HEK293 (cell line): ENCODE measurements at regions not wholly inside any gene's neighbourhood (a gene's known extent, or its start where the extent isn't known, plus 50 kb on each side); places are given as distances from the start of the nearest gene placed in this dataset.

Experiments used
- CTCF ChIA-PET: fragments of 350-600 bp; formaldehyde crosslinking; extraction: SDS; loops from one replicate; lab custom pipeline; 2021; ENCODE audit warnings: antibody characterized with exemption; lab: Yijun Ruan, JAX
- POLR2A ChIA-PET: fragments of 300-600 bp; formaldehyde crosslinking; extraction: SDS; loops from one replicate; lab custom pipeline; 2020; ENCODE audit warnings: antibody characterized with exemption, inconsistent platforms; lab: Yijun Ruan, JAX
- H3K27ac ChIP-seq: fragments of 200-500 bp; sonication (Bioruptor generic); 2 replicates; pipeline ENCODE4 v1.5.1; 2014; ENCODE audit warnings: low read depth, low read length, control low read depth, inconsistent platforms; ENCODE audit errors: extremely low read depth
- H3K36me3 ChIP-seq, 2 experiments: fragments of 200-500 bp in 1 of 2; sonication (Bioruptor generic) in 1 of 2; 1 replicate in 1 of 2; 2 replicates in 1 of 2; pipeline ENCODE4 v1.5.1; 2014 to 2017; ENCODE audit warnings: inconsistent platforms in 2 of 2, low read length in 2 of 2; ENCODE audit not compliant: control insufficient read depth in 2 of 2, insufficient read depth in 1 of 2
- H3K4me1 ChIP-seq: fragments of 200-500 bp; sonication (Bioruptor generic); 2 replicates; pipeline ENCODE4 v1.5.1; 2014; ENCODE audit warnings: mild to moderate bottlenecking, low read length, inconsistent platforms; ENCODE audit not compliant: control insufficient read depth, insufficient read depth
- H3K4me3 ChIP-seq: 2 replicates; pipeline ENCODE4 v1.5.1; 2011; ENCODE audit warnings: low read depth, mild to moderate bottlenecking, control low read depth, low read length, moderate library complexity
- H3K9me3 ChIP-seq: fragments of 200-500 bp; sonication (Bioruptor generic); 2 replicates; pipeline ENCODE4 v1.5.1; 2014; ENCODE audit warnings: low read depth, low read length, inconsistent platforms; ENCODE audit not compliant: control insufficient read depth, insufficient read depth
- OSR2 ChIP-seq: fragments of 450-650 bp; formaldehyde crosslinking; IDR thresholded peaks from 2 replicates; pipeline ENCODE4 v1.5.1; 2016; ENCODE audit warnings: missing biosample characterization, missing genetic modification characterization
- PRDM1 ChIP-seq: fragments of 450-650 bp; formaldehyde crosslinking; IDR thresholded peaks from 2 replicates; pipeline ENCODE4; 2016; ENCODE audit warnings: missing biosample characterization, missing genetic modification characterization
- ZNF132 ChIP-seq: fragments of 450-650 bp; formaldehyde crosslinking; IDR thresholded peaks from 2 replicates; pipeline ENCODE4 v1.5.1; 2017; ENCODE audit warnings: missing biosample characterization, missing genetic modification characterization, borderline replicate concordance
- ZNF140 ChIP-seq: fragments of 450-650 bp; formaldehyde crosslinking; IDR thresholded peaks from 2 replicates; pipeline ENCODE4 v1.5.1; 2016; ENCODE audit warnings: missing biosample characterization, missing genetic modification characterization
- ZNF214 ChIP-seq: fragments of 450-650 bp; formaldehyde crosslinking; IDR thresholded peaks from 2 replicates; pipeline ENCODE4 v1.5.1; 2017; ENCODE audit warnings: missing biosample characterization, mild to moderate bottlenecking, missing genetic modification characterization, borderline replicate concordance
- ZNF404 ChIP-seq: fragments of 450-650 bp; formaldehyde crosslinking; IDR thresholded peaks from 2 replicates; pipeline ENCODE4 v1.5.1; 2017; ENCODE audit warnings: missing biosample characterization, missing genetic modification characterization
- ZNF426 ChIP-seq: fragments of 450-650 bp; formaldehyde crosslinking; IDR thresholded peaks from 2 replicates; pipeline ENCODE4 v1.5.1; 2017; ENCODE audit warnings: missing biosample characterization, missing genetic modification characterization, mild to moderate bottlenecking, inconsistent platforms, moderate library complexity
- ZNF549 ChIP-seq: fragments of 450-650 bp; IDR thresholded peaks from 2 replicates; pipeline ENCODE4 v1.5.1; 2018; ENCODE audit warnings: missing biosample characterization, missing genetic modification characterization, mild to moderate bottlenecking, inconsistent platforms, moderate library complexity
- ZNF555 ChIP-seq: fragments of 450-650 bp; formaldehyde crosslinking; conservative IDR thresholded peaks from 2 replicates; pipeline ENCODE4 v1.5.1; 2017; ENCODE audit warnings: missing biosample characterization, mild to moderate bottlenecking, missing genetic modification characterization, inconsistent platforms
- ZNF596 ChIP-seq: fragments of 450-650 bp; IDR thresholded peaks from 2 replicates; pipeline ENCODE4 v1.5.0; 2018; ENCODE audit warnings: missing biosample characterization, mild to moderate bottlenecking, missing genetic modification characterization, moderate library complexity
- TF ChIP-seq, protein P1 (sequence below): fragments of 450-650 bp; formaldehyde crosslinking; IDR thresholded peaks from 2 replicates; pipeline ENCODE4 v1.5.1; 2016; ENCODE audit warnings: missing biosample characterization, missing genetic modification characterization
- TF ChIP-seq, protein P2 (sequence below): fragments of 450-650 bp; formaldehyde crosslinking; IDR thresholded peaks from 2 replicates; pipeline ENCODE4 v1.5.1; 2016; ENCODE audit warnings: missing biosample characterization, missing genetic modification characterization, low read depth
- TF ChIP-seq, protein P3 (sequence below): fragments of 450-650 bp; formaldehyde crosslinking; IDR thresholded peaks from 2 replicates; pipeline ENCODE4 v1.5.1; 2016; ENCODE audit warnings: missing biosample characterization, missing genetic modification characterization, low read depth
- TF ChIP-seq, protein P4 (sequence below): fragments of 450-650 bp; formaldehyde crosslinking; IDR thresholded peaks from 2 replicates; pipeline ENCODE4 v1.5.1; 2016; ENCODE audit warnings: missing biosample characterization, missing genetic modification characterization
- TF ChIP-seq, protein P5 (sequence below): fragments of 450-650 bp; formaldehyde crosslinking; optimal IDR thresholded peaks from 2 replicates; pipeline ENCODE3; 2016; ENCODE audit warnings: missing biosample characterization, mild to moderate bottlenecking, missing genetic modification characterization

DNA sequence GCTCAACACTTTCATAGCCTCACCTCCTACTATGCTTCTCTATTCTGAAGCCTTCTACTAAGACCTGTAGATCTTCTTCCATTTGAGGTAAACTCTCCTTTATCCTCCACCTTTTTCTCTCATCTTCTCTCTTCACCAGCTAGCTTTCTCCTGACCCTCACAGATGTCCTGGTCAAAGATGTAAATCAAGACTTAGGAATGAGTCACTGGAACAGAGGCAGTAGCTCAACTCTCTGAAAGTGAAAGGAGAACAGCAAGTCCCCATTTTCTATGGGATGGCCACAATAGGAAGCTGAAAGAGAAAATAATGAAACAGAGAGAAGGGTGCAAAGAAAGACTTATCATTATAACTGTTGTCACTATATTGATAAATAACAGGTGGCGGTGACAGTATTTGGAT, 86.1 kb upstream of the DOCK9 start:
- CTCF ChIA-PET: interaction anchor here (0.6 to 0.8 kb wide), 2 partner anchors 64 to 221 kb away, joined by 3 to 5 read pairs; no protein-coding TSS in a partner anchor

DNA sequence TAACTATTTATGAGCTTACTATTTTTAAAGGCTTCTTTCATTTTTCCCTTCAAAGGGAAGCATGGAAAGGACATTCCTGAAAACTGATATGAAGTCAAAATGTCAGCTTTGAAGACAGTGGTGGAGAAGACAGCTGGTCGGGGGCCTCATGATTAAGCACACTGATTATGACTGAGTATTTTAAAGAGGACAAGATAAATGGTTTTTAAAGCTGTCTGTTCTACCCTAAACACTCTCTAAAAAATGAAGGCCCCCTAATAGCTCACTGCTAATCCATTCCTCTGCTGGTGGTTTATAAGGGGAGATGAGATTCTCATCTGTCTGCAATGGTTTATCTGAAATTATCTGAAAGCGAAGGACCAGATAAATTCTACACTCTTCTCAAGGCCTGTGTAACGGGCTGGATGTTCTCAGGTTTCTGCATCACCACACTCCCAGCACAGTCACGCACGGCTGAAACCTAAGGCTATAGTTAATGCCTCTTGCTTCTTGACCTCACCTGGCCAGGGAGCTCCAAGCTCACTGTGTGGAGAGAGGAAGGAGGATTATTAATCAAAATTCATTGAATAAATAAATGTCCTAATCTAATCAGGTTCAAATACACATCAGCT, 86.9 kb upstream of the DOCK9 start:
- POLR2A ChIA-PET: no interaction called here
- H3K9me3 ChIP-seq: no peaks in the 10 kb centered on the region
- TF ChIP-seq, protein P1, sequence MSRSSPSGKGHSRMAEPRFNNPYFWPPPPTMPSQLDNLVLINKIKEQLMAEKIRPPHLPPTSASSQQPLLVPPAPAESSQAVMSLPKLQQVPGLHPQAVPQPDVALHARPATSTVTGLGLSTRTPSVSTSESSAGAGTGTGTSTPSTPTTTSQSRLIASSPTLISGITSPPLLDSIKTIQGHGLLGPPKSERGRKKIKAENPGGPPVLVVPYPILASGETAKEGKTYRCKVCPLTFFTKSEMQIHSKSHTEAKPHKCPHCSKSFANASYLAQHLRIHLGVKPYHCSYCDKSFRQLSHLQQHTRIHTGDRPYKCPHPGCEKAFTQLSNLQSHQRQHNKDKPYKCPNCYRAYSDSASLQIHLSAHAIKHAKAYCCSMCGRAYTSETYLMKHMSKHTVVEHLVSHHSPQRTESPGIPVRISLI (tag by site-specific recombination): no peak
- TF ChIP-seq ZNF404 (tag by site-specific recombination) (no peak), ZNF426 (no peak), ZNF214 (tag by site-specific recombination) (no peak), OSR2 (no peak), ZNF132 (no peak), ZNF596 (tag by site-specific recombination) (no peak), ZNF549 (no peak), ZNF140 (no peak)
- TF ChIP-seq, protein P2, sequence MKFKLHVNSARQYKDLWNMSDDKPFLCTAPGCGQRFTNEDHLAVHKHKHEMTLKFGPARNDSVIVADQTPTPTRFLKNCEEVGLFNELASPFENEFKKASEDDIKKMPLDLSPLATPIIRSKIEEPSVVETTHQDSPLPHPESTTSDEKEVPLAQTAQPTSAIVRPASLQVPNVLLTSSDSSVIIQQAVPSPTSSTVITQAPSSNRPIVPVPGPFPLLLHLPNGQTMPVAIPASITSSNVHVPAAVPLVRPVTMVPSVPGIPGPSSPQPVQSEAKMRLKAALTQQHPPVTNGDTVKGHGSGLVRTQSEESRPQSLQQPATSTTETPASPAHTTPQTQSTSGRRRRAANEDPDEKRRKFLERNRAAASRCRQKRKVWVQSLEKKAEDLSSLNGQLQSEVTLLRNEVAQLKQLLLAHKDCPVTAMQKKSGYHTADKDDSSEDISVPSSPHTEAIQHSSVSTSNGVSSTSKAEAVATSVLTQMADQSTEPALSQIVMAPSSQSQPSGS (tag by site-specific recombination): no peak
- TF ChIP-seq, protein P3, sequence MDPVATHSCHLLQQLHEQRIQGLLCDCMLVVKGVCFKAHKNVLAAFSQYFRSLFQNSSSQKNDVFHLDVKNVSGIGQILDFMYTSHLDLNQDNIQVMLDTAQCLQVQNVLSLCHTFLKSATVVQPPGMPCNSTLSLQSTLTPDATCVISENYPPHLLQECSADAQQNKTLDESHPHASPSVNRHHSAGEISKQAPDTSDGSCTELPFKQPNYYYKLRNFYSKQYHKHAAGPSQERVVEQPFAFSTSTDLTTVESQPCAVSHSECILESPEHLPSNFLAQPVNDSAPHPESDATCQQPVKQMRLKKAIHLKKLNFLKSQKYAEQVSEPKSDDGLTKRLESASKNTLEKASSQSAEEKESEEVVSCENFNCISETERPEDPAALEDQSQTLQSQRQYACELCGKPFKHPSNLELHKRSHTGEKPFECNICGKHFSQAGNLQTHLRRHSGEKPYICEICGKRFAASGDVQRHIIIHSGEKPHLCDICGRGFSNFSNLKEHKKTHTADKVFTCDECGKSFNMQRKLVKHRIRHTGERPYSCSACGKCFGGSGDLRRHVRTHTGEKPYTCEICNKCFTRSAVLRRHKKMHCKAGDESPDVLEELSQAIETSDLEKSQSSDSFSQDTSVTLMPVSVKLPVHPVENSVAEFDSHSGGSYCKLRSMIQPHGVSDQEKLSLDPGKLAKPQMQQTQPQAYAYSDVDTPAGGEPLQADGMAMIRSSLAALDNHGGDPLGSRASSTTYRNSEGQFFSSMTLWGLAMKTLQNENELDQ (tag by site-specific recombination): no peak
- TF ChIP-seq, protein P4, sequence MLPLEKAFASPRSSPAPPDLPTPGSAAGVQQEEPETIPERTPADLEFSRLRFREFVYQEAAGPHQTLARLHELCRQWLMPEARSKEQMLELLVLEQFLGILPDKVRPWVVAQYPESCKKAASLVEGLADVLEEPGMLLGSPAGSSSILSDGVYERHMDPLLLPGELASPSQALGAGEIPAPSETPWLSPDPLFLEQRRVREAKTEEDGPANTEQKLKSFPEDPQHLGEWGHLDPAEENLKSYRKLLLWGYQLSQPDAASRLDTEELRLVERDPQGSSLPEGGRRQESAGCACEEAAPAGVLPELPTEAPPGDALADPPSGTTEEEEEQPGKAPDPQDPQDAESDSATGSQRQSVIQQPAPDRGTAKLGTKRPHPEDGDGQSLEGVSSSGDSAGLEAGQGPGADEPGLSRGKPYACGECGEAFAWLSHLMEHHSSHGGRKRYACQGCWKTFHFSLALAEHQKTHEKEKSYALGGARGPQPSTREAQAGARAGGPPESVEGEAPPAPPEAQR (tag by site-specific recombination): no peak
- TF ChIP-seq, protein P5, sequence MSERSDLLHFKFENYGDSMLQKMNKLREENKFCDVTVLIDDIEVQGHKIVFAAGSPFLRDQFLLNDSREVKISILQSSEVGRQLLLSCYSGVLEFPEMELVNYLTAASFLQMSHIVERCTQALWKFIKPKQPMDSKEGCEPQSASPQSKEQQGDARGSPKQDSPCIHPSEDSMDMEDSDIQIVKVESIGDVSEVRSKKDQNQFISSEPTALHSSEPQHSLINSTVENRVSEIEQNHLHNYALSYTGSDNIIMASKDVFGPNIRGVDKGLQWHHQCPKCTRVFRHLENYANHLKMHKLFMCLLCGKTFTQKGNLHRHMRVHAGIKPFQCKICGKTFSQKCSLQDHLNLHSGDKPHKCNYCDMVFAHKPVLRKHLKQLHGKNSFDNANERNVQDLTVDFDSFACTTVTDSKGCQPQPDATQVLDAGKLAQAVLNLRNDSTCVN (tag by site-specific recombination): no peak
- no peak overlapping the region for H3K27ac ChIP-seq
- H3K4me1 ChIP-seq: no peaks in the 10 kb centered on the region; the same call in 1 of the 2 replicates
- CTCF ChIA-PET: interaction anchor here (0.6 kb wide), 3 partner anchors 9 to 65 kb away, joined by 3 to 5 read pairs (median 3); no protein-coding TSS in a partner anchor
- H3K4me3 ChIP-seq: no peak overlapping the region
- H3K36me3 ChIP-seq: no peaks in the 10 kb centered on the region

More for the DNA sequence above, 86.1 kb upstream of the DOCK9 start:
- no peak overlapping the region for H3K27ac ChIP-seq
- POLR2A ChIA-PET: no interaction called here
- TF ChIP-seq PRDM1 (tag by site-specific recombination): peak; percentile 78
- no peak for TF ChIP-seq ZNF555 (tag by site-specific recombination)
- TF ChIP-seq, all 188 proteins: peak for 1
- Histone ChIP-seq H3K9me3 (no peaks in the 10 kb centered on the region), H3K36me3 (no peaks in the 10 kb centered on the region), H3K4me3 (no peak overlapping the region), H3K4me1 (no peaks in the 10 kb centered on the region; the same call in 1 of the 2 replicates)
